Astrocyte (in vitro differentiated cells and primary cell): ENCODE measurements at regions not wholly inside any gene's neighbourhood (a gene's known extent, or its start where the extent isn't known, plus 50 kb on each side); places are given as distances from the start of the nearest gene placed in this dataset.

ENCODE experiments used
- DNase-seq: peaks from one replicate; pipeline ENCODE4 v3.0.0-alpha.2; 2010; ENCODE audit warnings: low read depth
- FAIRE-seq: peaks from 2 replicates; lab custom pipeline; 2011; peaks lifted over from hg19 to GRCh38; lab: Jason Lieb, UNC
- H2AFZ ChIP-seq: 2 replicates; pipeline ENCODE4 v1.6.0; 2012; ENCODE audit warnings: low read depth, low read length, inconsistent platforms
- H3K27ac ChIP-seq: 2 replicates; pipeline ENCODE4 v1.5.1; 2011; ENCODE audit warnings: low read depth, low read length, inconsistent platforms
- H3K27me3 ChIP-seq: 2 replicates; pipeline ENCODE4 v1.6.0; 2011; ENCODE audit warnings: low read length, inconsistent platforms; ENCODE audit not compliant: insufficient read depth
- H3K36me3 ChIP-seq: 2 replicates; pipeline ENCODE4 v1.5.1; 2011; ENCODE audit warnings: low read length, inconsistent platforms; ENCODE audit not compliant: insufficient read depth
- H3K4me1 ChIP-seq: 2 replicates; pipeline ENCODE4 v1.5.1; 2011; ENCODE audit warnings: low read length, inconsistent platforms; ENCODE audit not compliant: insufficient read depth
- H3K4me2 ChIP-seq: 2 replicates; pipeline ENCODE4 v1.6.0; 2012; ENCODE audit warnings: low read length, inconsistent platforms
- H3K4me3 ChIP-seq: 2 replicates; pipeline ENCODE4 v1.5.1; 2011; ENCODE audit warnings: low read depth, mild to moderate bottlenecking, low read length, inconsistent platforms; ENCODE audit not compliant: insufficient read depth
- H3K79me2 ChIP-seq: 2 replicates; pipeline ENCODE4 v1.6.0; 2012; ENCODE audit warnings: mild to moderate bottlenecking, low read length, inconsistent platforms; ENCODE audit not compliant: insufficient read depth
- H3K9ac ChIP-seq: 2 replicates; pipeline ENCODE4 v1.6.0; 2012; ENCODE audit warnings: mild to moderate bottlenecking, low read length, inconsistent platforms
- H3K9me3 ChIP-seq: 2 replicates; pipeline ENCODE4 v1.5.1; 2012; ENCODE audit warnings: low read depth, mild to moderate bottlenecking, low read length, inconsistent platforms; ENCODE audit not compliant: insufficient read depth
- H4K20me1 ChIP-seq: 2 replicates; pipeline ENCODE4 v1.6.0; 2012; ENCODE audit warnings: low read length, inconsistent platforms; ENCODE audit not compliant: insufficient read depth
- H3K27ac Mint-ChIP-seq: one replicate; pipeline ENCODE4 v1.8.0; 2021; ENCODE audit warnings: mild to moderate bottlenecking, mixed read lengths; ENCODE audit not compliant: unreplicated experiment
- H3K27me3 Mint-ChIP-seq: one replicate; pipeline ENCODE4 v1.8.0; 2021; ENCODE audit warnings: low read depth, mixed read lengths; ENCODE audit not compliant: unreplicated experiment
- H3K36me3 Mint-ChIP-seq: one replicate; pipeline ENCODE4 v1.8.0; 2021; ENCODE audit warnings: low read depth, mixed read lengths; ENCODE audit not compliant: unreplicated experiment
- H3K4me1 Mint-ChIP-seq: one replicate; pipeline ENCODE4 v1.8.0; 2021; ENCODE audit warnings: low read depth, mixed read lengths; ENCODE audit not compliant: unreplicated experiment
- H3K4me3 Mint-ChIP-seq: one replicate; pipeline ENCODE4 v1.8.0; 2021; ENCODE audit warnings: mild to moderate bottlenecking, moderate library complexity, mixed read lengths; ENCODE audit not compliant: unreplicated experiment
- H3K9me3 Mint-ChIP-seq: one replicate; pipeline ENCODE4 v1.8.0; 2021; ENCODE audit warnings: mild to moderate bottlenecking, mixed read lengths; ENCODE audit not compliant: unreplicated experiment
- EZH2 ChIP-seq: IDR thresholded peaks from 2 replicates; pipeline ENCODE4 v1.6.1; 2012; ENCODE audit warnings: mild to moderate bottlenecking, low read length, inconsistent platforms; ENCODE audit not compliant: insufficient read depth
- TF ChIP-seq, protein P1 (sequence below): IDR thresholded peaks from 2 replicates; pipeline ENCODE4 v1.5.1; 2011; ENCODE audit warnings: low read depth, mild to moderate bottlenecking, inconsistent platforms, low read length, moderate library complexity; ENCODE audit not compliant: insufficient read depth

DNA sequence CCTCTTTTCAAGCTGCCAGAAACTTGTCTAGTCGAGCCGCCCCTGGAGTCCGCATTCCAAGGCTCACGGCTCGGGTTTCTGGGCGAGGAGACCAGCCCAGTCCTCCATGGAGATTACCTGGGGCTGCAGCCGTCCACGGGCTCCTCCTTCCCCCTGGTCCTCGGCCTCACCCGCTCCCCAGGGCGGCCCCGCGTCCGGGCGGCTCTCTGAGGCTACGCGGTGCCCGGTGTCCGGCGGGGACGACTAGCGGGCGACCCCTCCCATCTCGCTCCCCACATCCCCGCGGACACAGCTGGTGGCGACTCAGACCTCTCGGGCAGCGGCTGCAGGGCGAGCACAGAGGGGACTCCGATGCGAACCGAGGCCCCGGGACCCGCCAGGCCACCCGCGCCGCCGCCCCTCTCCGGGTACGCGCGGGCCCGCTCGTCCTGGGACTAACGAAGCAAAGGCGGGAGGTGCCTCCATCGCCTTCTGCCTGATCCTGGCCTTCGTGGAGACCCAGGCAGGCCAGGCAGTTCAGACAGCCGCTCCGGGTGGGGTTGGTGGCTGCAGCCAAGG is 159.4 kb downstream of the TRAM1L1 start:
- Histone ChIP-seq H2AFZ (peak overlapping the region; percentile 90), H3K4me2 (peak overlapping the region; percentile 84), H3K4me1 (no peaks in the 10 kb centered on the region), H3K9me3 (no peaks in the 10 kb centered on the region), H4K20me1 (no peaks in the 10 kb centered on the region), H3K27ac (no peak overlapping the region), H3K9ac (peak overlapping the region; percentile 17), H3K4me3 (peak overlapping the region; percentile 53), H3K27me3 (no peaks in the 10 kb centered on the region), H3K79me2 (no peaks in the 10 kb centered on the region), H3K36me3 (no peaks in the 10 kb centered on the region)
- FAIRE-seq (no peak), DNase-seq (peak; percentile 16)
- peak overlapping the region; percentile 67 for H3K4me3 Mint-ChIP-seq
- TF ChIP-seq, protein P1, sequence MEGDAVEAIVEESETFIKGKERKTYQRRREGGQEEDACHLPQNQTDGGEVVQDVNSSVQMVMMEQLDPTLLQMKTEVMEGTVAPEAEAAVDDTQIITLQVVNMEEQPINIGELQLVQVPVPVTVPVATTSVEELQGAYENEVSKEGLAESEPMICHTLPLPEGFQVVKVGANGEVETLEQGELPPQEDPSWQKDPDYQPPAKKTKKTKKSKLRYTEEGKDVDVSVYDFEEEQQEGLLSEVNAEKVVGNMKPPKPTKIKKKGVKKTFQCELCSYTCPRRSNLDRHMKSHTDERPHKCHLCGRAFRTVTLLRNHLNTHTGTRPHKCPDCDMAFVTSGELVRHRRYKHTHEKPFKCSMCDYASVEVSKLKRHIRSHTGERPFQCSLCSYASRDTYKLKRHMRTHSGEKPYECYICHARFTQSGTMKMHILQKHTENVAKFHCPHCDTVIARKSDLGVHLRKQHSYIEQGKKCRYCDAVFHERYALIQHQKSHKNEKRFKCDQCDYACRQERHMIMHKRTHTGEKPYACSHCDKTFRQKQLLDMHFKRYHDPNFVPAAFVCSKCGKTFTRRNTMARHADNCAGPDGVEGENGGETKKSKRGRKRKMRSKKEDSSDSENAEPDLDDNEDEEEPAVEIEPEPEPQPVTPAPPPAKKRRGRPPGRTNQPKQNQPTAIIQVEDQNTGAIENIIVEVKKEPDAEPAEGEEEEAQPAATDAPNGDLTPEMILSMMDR: no peak
- peak; percentile 44 for TF ChIP-seq EZH2
- H3K9me3 Mint-ChIP-seq: no peaks in the 10 kb centered on the region
- peaks cover 10% of the 10 kb centered on the region for H3K27me3 Mint-ChIP-seq
- no peaks in the 10 kb centered on the region for H3K4me1 Mint-ChIP-seq
- H3K36me3 Mint-ChIP-seq: no peaks in the 10 kb centered on the region
- no peak overlapping the region for H3K27ac Mint-ChIP-seq

DNA sequence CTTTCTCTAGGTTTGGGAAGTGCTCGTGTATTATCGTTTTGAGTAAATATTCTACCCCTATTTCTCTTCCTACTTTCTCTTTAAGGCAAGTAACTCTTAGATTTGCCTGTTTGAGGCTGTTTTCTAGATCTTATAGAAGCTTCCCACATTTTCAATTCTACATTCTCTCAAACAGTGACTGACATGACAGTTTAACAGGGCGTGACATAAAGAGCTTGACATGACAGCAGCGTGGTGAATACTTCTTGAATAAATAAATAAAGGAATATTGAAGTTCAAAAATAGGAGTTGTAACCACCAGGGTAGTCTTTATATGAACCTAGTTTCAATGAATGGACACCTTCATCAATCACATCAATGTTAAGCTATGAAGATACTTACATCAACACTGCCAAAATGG is 162.0 kb downstream of the TRAM1L1 start:
- Histone ChIP-seq H3K4me1 (no peaks in the 10 kb centered on the region), H2AFZ (no peak overlapping the region), H3K79me2 (no peaks in the 10 kb centered on the region), H3K4me3 (no peak overlapping the region), H3K4me2 (no peak overlapping the region), H4K20me1 (no peaks in the 10 kb centered on the region), H3K9me3 (no peaks in the 10 kb centered on the region), H3K36me3 (no peaks in the 10 kb centered on the region), H3K9ac (no peak overlapping the region), H3K27ac (no peak overlapping the region), H3K27me3 (no peaks in the 10 kb centered on the region)
- Mint-ChIP-seq H3K4me1 (no peaks in the 10 kb centered on the region), H3K27ac (no peak overlapping the region), H3K27me3 (peaks cover 10% of the 10 kb centered on the region), H3K36me3 (no peaks in the 10 kb centered on the region), H3K4me3 (no peak overlapping the region), H3K9me3 (no peaks in the 10 kb centered on the region)
- FAIRE-seq: no peak
- DNase-seq: no peak
- TF ChIP-seq, protein P1: no peak
- TF ChIP-seq EZH2: no peak

DNA sequence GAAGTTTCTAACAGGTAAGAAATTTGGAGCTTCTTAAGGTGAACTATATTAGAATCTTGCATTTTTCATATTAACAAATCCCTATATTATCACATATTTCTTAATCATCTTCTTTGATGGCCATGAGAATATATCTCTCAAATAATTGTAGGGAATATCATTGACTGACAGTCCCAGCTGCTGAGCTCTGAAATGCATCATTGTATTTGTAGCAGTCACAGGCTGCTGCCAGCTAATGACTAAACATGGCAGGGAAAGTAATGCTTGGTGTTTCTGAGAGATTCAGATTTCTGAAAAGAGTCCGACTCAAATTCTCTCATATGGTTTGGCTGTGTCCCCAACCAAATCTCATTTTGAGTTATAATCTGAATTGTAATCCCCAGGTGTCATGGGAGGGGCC is 171.9 kb downstream of the TRAM1L1 start:
- Mint-ChIP-seq H3K9me3 (no peaks in the 10 kb centered on the region), H3K27ac (no peak overlapping the region), H3K27me3 (no peaks in the 10 kb centered on the region), H3K4me1 (no peaks in the 10 kb centered on the region), H3K4me3 (no peak overlapping the region), H3K36me3 (no peaks in the 10 kb centered on the region)
- H3K4me3 ChIP-seq: no peak overlapping the region
- H3K27ac ChIP-seq: no peak overlapping the region
- DNase-seq (no peak), FAIRE-seq (no peak)
- TF ChIP-seq, protein P1: no peak
- TF ChIP-seq EZH2: no peak
- no peaks in the 10 kb centered on the region for H3K4me1 ChIP-seq
- H3K79me2 ChIP-seq: no peaks in the 10 kb centered on the region
- H3K4me2 ChIP-seq: no peak overlapping the region
- H3K9me3 ChIP-seq: no peaks in the 10 kb centered on the region
- H3K27me3 ChIP-seq: no peaks in the 10 kb centered on the region
- H4K20me1 ChIP-seq: no peaks in the 10 kb centered on the region
- H3K36me3 ChIP-seq: no peaks in the 10 kb centered on the region
- no peak overlapping the region for H3K9ac ChIP-seq
- no peak overlapping the region for H2AFZ ChIP-seq
